HepG2 (cell line): ENCODE measurements at regions not wholly inside any gene's neighbourhood (a gene's known extent, or its start where the extent isn't known, plus 50 kb on each side); places are given as distances from the start of the nearest gene placed in this dataset.

ENCODE experiments used
- KDM4B ChIP-seq: sonication (generic); formaldehyde crosslinking; IDR thresholded peaks from 2 replicates; pipeline ENCODE4 v1.4.0; 2020; ENCODE audit warnings: missing genetic modification reagents
- MAZ ChIP-seq, 2 experiments: sonication (generic) in 1 of 2; formaldehyde crosslinking in 1 of 2; IDR thresholded peaks; 2 replicates each; pipeline versions ENCODE4 v1.5.0 to v1.6.1; 2012 to 2020; ENCODE audit warnings: low read depth in 2 of 2, mild to moderate bottlenecking in 2 of 2, borderline replicate concordance in 1 of 2, improper control_type of control experiment in 1 of 2, low read length in 1 of 2, missing genetic modification reagents in 1 of 2, moderate library complexity in 1 of 2
- MXI1 ChIP-seq: IDR thresholded peaks from 3 replicates; pipeline ENCODE4 v1.6.1; 2012; ENCODE audit warnings: low read depth, low read length, inconsistent platforms, borderline replicate concordance
- NCOA2 ChIP-seq: sonication (generic); formaldehyde crosslinking; IDR thresholded peaks from 2 replicates; pipeline ENCODE4 v1.8.0; 2022; ENCODE audit warnings: inconsistent platforms
- RFX5 ChIP-seq: IDR thresholded peaks from 2 replicates; pipeline ENCODE4 v1.6.1; 2011; ENCODE audit warnings: low read depth, low read length, improper control_type of control experiment
- TARDBP ChIP-seq: sonication (generic); formaldehyde crosslinking; IDR thresholded peaks from 2 replicates; pipeline ENCODE4 v1.8.0; 2022; ENCODE audit warnings: mild to moderate bottlenecking, missing genetic modification reagents
- ZBTB26 ChIP-seq: IDR thresholded peaks from 2 replicates; pipeline ENCODE4 v1.6.1; 2016; ENCODE audit warnings: missing compliant biosample characterization, missing genetic modification reagents, borderline replicate concordance

- TF ChIP-seq MAZ (IDR thresholded peaks at IDR 0.05; ENCODE audit: borderline replicate concordance, low read depth, low read length): no peak
- no peak for TF ChIP-seq MAZ (CRISPR knock-in tag; IDR thresholded peaks at IDR 0.05; ENCODE audit: low read depth)
- no peak for TF ChIP-seq TARDBP
- TF ChIP-seq KDM4B (CRISPR knock-in tag): no peak
- no peak for TF ChIP-seq MXI1
- TF ChIP-seq NCOA2 (CRISPR knock-in tag): no peak
- TF ChIP-seq RFX5: no peak
- no peak for TF ChIP-seq ZBTB26 (CRISPR knock-in tag)
These were observed 185.2 kb downstream of the LEPR start for GRCh38 chr1:65605621-65606020.
